ENCODE measurements at regions not wholly inside any gene's neighbourhood (a gene's known extent, or its start where the extent isn't known, plus 50 kb on each side); places are given as distances from the start of the nearest gene placed in this dataset.

- TF ChIP-seq, protein P1, sequence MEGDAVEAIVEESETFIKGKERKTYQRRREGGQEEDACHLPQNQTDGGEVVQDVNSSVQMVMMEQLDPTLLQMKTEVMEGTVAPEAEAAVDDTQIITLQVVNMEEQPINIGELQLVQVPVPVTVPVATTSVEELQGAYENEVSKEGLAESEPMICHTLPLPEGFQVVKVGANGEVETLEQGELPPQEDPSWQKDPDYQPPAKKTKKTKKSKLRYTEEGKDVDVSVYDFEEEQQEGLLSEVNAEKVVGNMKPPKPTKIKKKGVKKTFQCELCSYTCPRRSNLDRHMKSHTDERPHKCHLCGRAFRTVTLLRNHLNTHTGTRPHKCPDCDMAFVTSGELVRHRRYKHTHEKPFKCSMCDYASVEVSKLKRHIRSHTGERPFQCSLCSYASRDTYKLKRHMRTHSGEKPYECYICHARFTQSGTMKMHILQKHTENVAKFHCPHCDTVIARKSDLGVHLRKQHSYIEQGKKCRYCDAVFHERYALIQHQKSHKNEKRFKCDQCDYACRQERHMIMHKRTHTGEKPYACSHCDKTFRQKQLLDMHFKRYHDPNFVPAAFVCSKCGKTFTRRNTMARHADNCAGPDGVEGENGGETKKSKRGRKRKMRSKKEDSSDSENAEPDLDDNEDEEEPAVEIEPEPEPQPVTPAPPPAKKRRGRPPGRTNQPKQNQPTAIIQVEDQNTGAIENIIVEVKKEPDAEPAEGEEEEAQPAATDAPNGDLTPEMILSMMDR (IDR thresholded peaks at IDR 0.05; ENCODE audit: low read depth, low read length, poor library complexity, severe bottlenecking), result no peak
- no peak for TF ChIP-seq EZH2phosphoT487 (IDR thresholded peaks at IDR 0.05; ENCODE audit: borderline replicate concordance, low read length)
These were observed 239.7 kb downstream of the S1PR1 start for GRCh38 chr1:101476541-101476940.

Data from DOHH2 (cell line).